Upper lobe of left lung (tissue), 4 donors: ENCODE measurements at regions not wholly inside any gene's neighbourhood (a gene's known extent, or its start where the extent isn't known, plus 50 kb on each side); places are given as distances from the start of the nearest gene placed in this dataset.

Experiments used
- CTCF ChIP-seq, 6 experiments: fragments of 450-650 bp in 4 of 6; fragments of 200-600 bp in 2 of 6; sonication (generic) in 2 of 6; IDR thresholded peaks; one replicate each; pipeline ENCODE4 v1.5.1; 2016 to 2019; ENCODE audit warnings: antibody characterized with exemption in 6 of 6
- POLR2AphosphoS5 ChIP-seq, 2 donors: sonication (generic); formaldehyde crosslinking; IDR thresholded peaks; one replicate each; pipeline ENCODE4 v1.5.1; 2017; ENCODE audit warnings: antibody characterized with exemption in 2 of 2

GRCh38 chr5:141786700-141787099, 91.5 kb downstream of the PCDH1 start:
- TF ChIP-seq CTCF (IDR thresholded peaks at IDR 0.05), result no peak
- no peak for TF ChIP-seq POLR2AphosphoS5 (IDR thresholded peaks at IDR 0.05)
